RPMI8226 (cell line): ENCODE measurements at regions not wholly inside any gene's neighbourhood (a gene's known extent, or its start where the extent isn't known, plus 50 kb on each side); places are given as distances from the start of the nearest gene placed in this dataset.
"Not testable (repeated sequence)": the region's sequence is repeated elsewhere in the genome, so short reads cannot be mapped to it uniquely, and the experiment has no call there.

ENCODE experiments used
- DNase-seq: peaks from one replicate; pipeline ENCODE4 v3.0.0-alpha.2; 2015

- DNase-seq, result no peak
These were observed 307.8 kb upstream of the PAPPA start for GRCh38 chr9:115845648-115846312.

DNA sequence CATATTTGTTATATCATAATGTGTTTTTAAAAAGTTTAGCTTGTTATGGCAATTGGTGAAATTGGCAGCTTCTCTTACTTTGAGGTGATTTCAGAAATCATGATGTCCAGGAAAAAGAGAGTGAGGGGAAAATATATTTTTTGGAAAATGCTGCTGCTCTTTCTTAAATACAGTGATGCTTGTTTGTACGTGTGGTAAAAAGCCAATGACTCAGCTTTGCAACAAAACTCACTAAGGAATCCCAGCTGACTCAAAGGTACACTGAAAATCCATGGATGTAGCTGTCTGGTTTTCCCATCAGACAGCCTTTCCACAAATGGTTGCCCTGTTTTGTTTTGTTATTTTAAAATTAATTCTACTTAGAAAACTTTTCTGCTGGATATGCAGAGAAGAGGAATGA, 306.4 kb upstream of the PAPPA start:
- no peak for DNase-seq

GRCh38 chr9:115849679-115850412, 303.7 kb upstream of the PAPPA start:
- no peak for DNase-seq

DNA sequence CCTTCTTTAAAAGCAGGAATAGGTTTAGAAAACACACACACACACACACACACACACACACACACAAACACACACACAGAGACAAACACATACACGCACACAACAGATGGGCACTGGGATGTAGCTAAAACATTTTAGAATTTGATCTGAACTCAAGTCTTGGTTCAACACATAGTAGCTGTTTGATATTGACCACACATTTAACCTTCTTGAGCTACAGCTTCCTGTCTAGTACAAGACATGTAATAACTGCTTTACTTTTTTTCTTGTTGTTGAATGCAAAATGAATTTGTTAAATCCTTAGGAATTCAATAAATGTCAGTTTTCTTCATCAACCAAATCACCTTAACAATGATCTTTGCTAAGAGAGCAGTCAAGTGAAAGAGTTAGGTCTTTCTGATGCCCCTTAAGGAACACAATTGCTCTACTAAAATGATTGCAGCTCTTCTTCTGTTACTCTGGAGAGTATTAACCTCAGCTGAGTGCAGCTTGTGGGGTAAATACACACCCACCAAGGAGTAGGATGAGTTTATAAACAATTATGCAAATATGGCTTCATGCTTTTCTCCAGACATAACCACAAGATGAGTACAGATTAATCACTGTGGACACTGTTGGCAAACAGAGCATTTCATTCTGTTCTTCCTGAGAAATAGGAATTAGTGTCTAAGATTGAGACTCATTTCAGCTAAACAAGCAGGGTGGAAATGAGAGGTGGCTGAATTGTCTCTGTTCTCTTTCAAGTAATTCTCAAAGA, 302.9 kb upstream of the PAPPA start:
- DNase-seq, result no peak

DNA sequence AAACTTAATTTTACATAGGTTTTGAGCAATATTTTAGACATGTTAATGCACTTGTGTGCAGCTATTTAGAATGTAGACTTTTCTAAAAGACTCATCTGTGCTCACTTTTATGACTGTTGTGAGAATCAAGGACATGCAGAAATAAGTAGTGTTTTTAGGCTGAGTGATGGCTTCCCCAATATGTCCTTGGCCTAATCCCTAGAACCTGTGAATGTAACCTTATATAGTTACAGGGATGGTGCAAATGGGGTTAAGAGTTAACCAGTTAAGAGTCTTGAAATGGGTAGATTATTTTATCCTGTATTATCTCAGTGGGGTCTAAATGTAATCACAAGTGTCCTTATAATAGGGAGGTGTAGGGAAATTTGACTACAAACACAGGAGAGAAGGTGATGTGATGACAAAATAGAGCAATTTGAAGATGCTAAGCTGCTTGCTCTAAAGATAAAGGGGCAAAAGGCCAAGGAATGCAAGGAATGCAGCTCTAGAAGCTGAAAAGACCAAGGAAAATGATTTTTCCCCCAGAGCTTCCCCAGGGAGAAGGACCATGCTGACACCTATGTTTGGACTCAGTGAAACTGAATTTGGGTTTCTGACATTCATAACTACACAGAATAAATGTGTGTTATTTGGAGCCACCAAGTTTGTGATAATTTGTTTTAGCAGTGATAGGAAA, 298.0 kb upstream of the PAPPA start:
- no peak for DNase-seq

- DNase-seq, result not testable (repeated sequence)
These were observed 295.2 kb upstream of the PAPPA start for GRCh38 chr9:115858421-115858820.

DNA sequence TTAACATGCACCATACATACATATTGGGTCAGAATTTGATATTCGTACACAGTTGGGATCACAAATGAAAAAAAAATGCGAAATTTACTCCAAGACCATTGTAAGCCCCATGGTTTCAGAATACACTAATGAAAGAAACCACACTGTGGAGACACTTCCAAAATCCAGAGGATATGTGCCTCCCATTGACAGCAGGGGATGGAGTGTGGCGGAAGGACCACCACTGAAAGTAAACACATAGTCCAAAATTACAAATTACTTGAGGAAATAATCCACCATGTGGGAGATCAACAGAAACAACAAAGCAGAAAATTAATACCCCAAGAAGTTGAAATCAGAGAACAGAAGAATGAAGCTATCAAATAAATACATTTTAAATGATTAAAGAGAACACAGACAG, 291.6 kb upstream of the PAPPA start:
- DNase-seq, result no peak

GRCh38 chr9:115864581-115864980, 289.0 kb upstream of the PAPPA start:
- no peak for DNase-seq

DNA sequence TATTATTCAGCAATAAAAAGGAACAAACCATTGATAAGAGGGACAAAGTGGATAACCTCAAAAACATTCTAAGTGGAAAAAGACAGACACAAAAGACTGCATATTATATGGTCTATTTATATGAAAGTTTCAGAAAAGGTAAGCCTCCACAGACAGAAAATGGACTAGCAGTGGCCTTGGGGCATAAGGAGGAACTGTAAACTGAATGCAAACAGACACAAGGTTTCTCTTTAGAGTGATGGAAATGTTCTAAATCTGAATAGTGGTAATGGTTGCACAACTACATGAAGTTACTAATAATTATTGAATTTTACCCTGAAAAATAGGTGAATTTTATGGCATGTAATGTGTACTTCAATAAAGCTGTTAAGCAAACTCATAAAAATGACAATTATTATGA, 286.3 kb upstream of the PAPPA start:
- DNase-seq, result no peak

- no peak for DNase-seq
These were observed 275.6 kb upstream of the PAPPA start for GRCh38 chr9:115877852-115878438.

DNA sequence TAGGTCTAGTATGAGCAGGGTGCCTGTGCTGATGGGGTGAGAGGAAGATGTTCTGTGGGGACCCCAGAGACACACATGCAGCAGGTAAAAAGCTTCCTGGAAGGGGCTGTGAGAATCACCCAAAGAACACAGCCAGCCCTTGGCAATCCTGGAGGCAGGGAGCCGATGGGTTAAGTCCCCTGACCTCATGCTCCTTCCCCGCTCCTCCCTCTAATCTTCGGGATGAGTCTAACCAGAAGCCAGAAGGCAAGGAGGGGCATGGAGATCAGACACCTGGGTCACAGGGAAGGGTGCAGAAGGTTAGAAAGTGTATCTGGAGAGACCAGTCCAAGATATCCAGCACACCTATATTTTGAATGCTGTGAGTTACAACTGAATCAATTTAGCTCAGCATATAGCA, 274.1 kb upstream of the PAPPA start:
- no peak for DNase-seq

DNA sequence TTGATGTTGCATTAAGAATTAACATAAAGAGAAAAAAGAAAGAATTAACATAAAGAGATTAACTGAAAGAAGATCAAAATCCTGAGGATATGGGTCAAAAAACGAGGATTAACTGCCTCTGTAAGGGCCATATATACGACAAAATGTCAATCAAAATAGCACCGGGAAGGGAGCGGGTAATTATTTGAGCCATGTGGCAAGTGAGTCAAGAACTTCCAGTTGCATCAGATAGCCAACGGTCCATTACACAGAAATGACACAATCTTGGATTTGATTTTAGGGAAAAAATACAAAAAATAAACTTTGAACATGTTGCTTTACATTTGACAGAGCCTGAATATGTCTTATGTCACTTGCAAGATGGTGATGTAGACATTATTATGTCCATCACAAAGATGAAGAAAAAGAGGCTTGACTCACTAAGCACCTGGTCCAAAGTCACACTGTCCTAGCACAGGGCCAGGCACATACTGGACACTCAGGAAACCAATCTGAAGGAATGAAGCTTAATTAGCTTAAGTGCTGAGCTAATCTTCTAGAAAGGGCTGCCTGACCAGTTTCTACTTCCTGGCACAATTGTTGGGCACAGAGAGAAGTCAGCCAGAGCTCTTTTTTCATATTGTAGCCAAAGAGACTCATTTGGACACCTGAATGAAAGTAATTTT, 273.2 kb upstream of the PAPPA start:
- DNase-seq, result no peak

- no peak for DNase-seq
These were observed 270.7 kb upstream of the PAPPA start for GRCh38 chr9:115882911-115883310.

DNA sequence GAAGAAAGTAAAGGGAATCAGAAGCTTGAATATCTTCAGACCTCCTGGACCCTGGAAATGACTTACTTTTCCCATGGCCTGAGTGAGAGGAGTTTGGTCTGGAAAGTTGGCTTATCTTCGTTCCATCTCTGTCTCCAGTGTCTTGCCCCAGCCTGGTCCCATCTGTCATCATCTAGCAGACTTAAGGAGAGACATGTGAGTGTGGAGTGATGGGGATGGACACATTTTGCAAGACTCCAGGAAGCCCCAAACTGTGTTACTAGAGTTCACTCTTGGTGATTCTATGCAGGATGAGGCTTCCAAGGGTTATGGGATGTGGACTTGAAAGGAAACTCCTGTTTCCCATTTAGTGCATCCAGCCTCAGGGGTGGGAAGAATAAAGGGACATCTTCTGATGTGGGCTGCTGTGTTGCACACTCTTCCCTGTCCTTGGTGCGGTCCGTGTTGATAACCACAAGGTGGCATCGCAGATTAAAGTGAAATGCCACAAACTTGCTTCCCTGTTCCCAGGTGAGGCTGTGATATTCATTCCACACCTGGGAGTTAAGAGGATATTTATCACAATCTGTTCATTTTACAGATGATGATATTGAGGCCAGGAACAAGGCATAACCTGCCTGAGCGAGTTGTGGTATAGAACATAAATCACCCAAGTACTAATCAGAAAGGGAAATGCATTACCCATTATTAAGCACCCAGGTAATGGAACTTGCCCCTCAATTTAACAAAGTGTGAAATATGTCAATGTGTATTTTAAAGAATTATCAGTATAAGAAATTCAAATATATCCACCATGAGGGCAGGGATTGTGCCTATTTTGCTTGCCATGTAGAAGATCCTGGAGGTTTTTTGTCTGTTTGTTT, 269.9 kb upstream of the PAPPA start:
- DNase-seq, result peak; percentile 7

DNA sequence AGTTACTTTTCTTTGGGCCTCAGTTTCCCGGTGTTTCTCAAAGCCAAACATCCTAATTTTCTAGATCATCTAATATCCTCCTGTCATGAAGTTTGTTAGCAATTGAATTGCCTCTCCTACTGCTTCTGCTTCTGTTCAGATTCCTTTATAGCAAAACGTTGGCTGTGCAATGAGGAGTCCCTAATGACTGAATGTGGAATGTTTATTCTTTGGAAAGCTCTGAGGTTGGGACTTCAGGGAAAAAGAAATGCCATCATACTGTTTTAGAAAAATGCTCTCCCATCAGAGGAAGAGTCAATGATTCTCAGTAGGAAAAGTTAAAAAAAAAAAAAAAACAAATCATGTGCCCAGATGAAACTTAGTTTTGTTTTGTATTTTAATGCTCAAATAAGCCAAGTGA, 268.7 kb upstream of the PAPPA start:
- DNase-seq, result no peak

DNA sequence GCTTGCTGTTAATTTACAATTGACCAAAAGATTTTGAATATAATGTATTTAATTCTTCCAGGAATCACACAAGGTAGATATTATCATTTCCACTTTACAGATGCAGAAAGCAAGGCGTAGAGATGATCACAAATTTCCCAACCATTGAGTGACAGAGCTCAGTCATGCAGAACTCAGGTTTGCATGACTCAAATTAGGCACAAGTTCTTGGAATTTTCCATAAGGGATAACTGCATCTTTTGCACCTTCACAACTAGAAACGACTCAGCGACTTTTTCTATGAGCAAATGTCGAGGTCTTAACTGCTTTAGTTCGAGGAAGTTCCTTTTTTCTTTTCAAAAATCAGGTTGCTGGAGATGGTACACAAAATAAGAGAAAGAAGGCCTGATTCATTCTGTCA, 265.5 kb upstream of the PAPPA start:
- DNase-seq, result no peak

DNA sequence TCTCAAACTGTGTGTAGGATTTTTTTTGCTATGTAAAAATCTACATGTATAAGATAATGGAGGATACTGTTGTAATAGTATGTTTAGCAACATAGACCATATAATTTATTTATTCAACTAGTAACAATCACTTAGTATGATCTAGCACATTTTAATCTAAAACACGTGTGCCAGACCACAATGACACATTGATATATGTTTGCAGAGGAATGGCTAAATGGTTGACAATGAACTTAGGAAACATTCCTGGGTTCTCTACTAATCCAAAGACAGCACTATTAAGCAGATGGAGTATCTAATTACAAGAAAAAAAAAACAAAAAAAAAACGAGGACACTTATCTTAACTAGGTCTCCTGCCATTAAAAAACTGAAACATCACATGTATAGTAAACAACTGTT, 261.7 kb upstream of the PAPPA start:
- DNase-seq, result no peak

DNA sequence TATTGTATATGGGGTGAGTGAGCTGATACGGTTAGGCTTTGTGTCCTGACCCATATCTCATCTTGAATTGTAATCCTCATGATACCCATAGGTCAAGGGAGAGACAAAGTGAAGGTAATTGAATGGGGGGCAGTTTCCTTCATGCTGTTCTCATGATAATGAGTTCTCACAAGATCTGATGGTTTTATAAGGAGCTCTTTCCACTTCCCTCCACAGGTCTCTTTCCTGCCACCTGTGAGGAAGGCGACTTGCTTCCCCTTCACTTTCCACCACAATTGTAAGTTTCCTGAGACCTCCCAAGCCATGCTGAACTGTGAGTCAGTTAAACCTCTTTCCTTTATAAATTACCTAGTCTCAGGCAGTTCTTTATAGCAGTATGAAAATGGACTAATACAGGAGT, 255.1 kb upstream of the PAPPA start:
- DNase-seq, result not testable (repeated sequence)

GRCh38 chr9:115900698-115901097, 252.9 kb upstream of the PAPPA start:
- no peak for DNase-seq

GRCh38 chr9:115910959-115911358, 242.6 kb upstream of the PAPPA start:
- DNase-seq, result no peak

- DNase-seq, result no peak
These were observed 241.5 kb upstream of the PAPPA start for GRCh38 chr9:115912086-115912485.

DNA sequence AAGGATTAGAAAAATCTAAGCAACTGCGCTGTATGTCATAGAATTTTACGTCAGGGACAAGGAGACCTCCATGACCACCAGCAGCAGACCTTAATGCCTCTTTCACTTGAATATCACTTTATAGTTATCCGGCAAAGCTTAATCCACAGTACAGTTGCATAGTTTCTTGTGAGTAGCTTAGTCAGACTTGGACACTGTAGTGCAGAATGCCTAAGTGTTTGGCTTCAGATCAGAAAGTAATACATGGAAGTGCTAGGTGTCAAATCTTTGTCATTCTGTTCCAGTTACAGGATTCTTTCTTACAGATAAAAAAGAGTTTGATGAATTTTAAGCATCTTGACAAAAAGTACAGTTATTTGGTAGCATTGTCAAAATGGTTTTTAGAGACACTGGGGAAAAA, 239.9 kb upstream of the PAPPA start:
- DNase-seq, result no peak
